ENCODE measurements at regions not wholly inside any gene's neighbourhood (a gene's known extent, or its start where the extent isn't known, plus 50 kb on each side); places are given as distances from the start of the nearest gene placed in this dataset.

DNA sequence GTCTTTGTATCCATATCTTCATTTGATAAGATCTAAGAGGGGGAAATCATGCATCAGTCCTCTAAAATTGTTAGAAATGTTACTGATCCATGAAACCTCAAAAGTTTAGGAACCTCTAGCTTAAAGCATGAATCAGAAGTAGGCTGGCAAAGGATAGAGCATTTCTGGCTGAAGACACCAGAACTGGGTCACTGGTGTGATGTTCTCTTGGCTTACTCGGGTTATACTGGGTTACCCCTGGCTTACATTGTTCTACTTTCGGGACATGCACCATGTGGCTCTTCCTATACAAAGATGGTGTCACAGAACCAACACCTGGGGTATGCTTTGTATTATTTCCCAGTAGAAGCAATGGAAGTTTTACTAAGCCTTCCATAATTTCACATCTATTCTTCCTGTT, 83.2 kb upstream of the TNP1 start:
- H3K9me2 ChIP-seq (ENCODE audit: insufficient read depth): no peaks in the 10 kb centered on the region

GRCh38 chr2:216942465-216942864, 82.6 kb upstream of the TNP1 start:
- ChIA-PET POLR2A (ENCODE audit: unreplicated experiment) (no interaction called here), CTCF (no interaction called here)
- Histone ChIP-seq H3K9me3 (ENCODE audit: insufficient read depth, low read depth) (no peaks in the 10 kb centered on the region), H3K27ac (no peak overlapping the region), H3K36me3 (ENCODE audit: low read depth) (no peaks in the 10 kb centered on the region), H3K79me2 (ENCODE audit: low read depth) (no peaks in the 10 kb centered on the region), H3F3A (ENCODE audit: insufficient read depth, low read depth) (no peaks in the 10 kb centered on the region), H3K9me2 (ENCODE audit: insufficient read depth) (no peaks in the 10 kb centered on the region), H2AFZ (no peak overlapping the region), H3K4me1 (replicated peaks; ENCODE audit: insufficient read depth) (no peaks in the 10 kb centered on the region), H4K20me1 (ENCODE audit: insufficient read depth) (no peaks in the 10 kb centered on the region), H3K4me2 (no peak overlapping the region), H3K4me3 (no peak overlapping the region), H3K27me3 (ENCODE audit: insufficient read depth, low read depth) (no peaks in the 10 kb centered on the region)
- TF ChIP-seq EZH2 (IDR thresholded peaks at IDR 0.05; ENCODE audit: low read depth): no peak
- TF ChIP-seq, protein P1, sequence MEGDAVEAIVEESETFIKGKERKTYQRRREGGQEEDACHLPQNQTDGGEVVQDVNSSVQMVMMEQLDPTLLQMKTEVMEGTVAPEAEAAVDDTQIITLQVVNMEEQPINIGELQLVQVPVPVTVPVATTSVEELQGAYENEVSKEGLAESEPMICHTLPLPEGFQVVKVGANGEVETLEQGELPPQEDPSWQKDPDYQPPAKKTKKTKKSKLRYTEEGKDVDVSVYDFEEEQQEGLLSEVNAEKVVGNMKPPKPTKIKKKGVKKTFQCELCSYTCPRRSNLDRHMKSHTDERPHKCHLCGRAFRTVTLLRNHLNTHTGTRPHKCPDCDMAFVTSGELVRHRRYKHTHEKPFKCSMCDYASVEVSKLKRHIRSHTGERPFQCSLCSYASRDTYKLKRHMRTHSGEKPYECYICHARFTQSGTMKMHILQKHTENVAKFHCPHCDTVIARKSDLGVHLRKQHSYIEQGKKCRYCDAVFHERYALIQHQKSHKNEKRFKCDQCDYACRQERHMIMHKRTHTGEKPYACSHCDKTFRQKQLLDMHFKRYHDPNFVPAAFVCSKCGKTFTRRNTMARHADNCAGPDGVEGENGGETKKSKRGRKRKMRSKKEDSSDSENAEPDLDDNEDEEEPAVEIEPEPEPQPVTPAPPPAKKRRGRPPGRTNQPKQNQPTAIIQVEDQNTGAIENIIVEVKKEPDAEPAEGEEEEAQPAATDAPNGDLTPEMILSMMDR (conservative IDR thresholded peaks at IDR 0.05): no peak
- DNase-seq: no peak
- BruUV-seq (replicated peaks): no TSS peak
- intact Hi-C loops (cut with micrococcal nuclease; ENCODE audit: unreplicated experiment): no loop called here

More for the DNA sequence above, 83.2 kb upstream of the TNP1 start:
- BruUV-seq (replicated peaks): no TSS peak
- H3K9me3 ChIP-seq (ENCODE audit: insufficient read depth, low read depth): no peaks in the 10 kb centered on the region
- no peak overlapping the region for H3K27ac ChIP-seq
- H3K4me1 ChIP-seq (replicated peaks; ENCODE audit: insufficient read depth): no peaks in the 10 kb centered on the region
- H2AFZ ChIP-seq: no peak overlapping the region
- no peaks in the 10 kb centered on the region for H3K27me3 ChIP-seq (ENCODE audit: insufficient read depth, low read depth)
- intact Hi-C loops (cut with micrococcal nuclease; ENCODE audit: unreplicated experiment): no loop called here
- no peak overlapping the region for H3K4me2 ChIP-seq
- TF ChIP-seq, protein P1 (conservative IDR thresholded peaks at IDR 0.05): no peak
- no peak for TF ChIP-seq EZH2 (IDR thresholded peaks at IDR 0.05; ENCODE audit: low read depth)
- H3K4me3 ChIP-seq: no peak overlapping the region
- POLR2A ChIA-PET (ENCODE audit: unreplicated experiment): no interaction called here
- H4K20me1 ChIP-seq (ENCODE audit: insufficient read depth): no peaks in the 10 kb centered on the region
- CTCF ChIA-PET: no interaction called here
- no peaks in the 10 kb centered on the region for H3K36me3 ChIP-seq (ENCODE audit: low read depth)
- H3K79me2 ChIP-seq (ENCODE audit: low read depth): no peaks in the 10 kb centered on the region
- DNase-seq: no peak
- H3F3A ChIP-seq (ENCODE audit: insufficient read depth, low read depth): no peaks in the 10 kb centered on the region

- Histone ChIP-seq H2AFZ (no peak overlapping the region), H3F3A (ENCODE audit: insufficient read depth, low read depth) (no peaks in the 10 kb centered on the region), H3K9me2 (ENCODE audit: insufficient read depth) (no peaks in the 10 kb centered on the region), H3K9me3 (ENCODE audit: insufficient read depth, low read depth) (no peaks in the 10 kb centered on the region), H3K4me3 (no peak overlapping the region), H3K27me3 (ENCODE audit: insufficient read depth, low read depth) (no peaks in the 10 kb centered on the region), H3K36me3 (ENCODE audit: low read depth) (no peaks in the 10 kb centered on the region), H3K27ac (no peak overlapping the region), H3K4me1 (replicated peaks; ENCODE audit: insufficient read depth) (no peaks in the 10 kb centered on the region), H4K20me1 (ENCODE audit: insufficient read depth) (no peaks in the 10 kb centered on the region), H3K4me2 (no peak overlapping the region), H3K79me2 (ENCODE audit: low read depth) (no peaks in the 10 kb centered on the region)
- TF ChIP-seq, protein P1 (conservative IDR thresholded peaks at IDR 0.05): no peak
- no peak for TF ChIP-seq EZH2 (IDR thresholded peaks at IDR 0.05; ENCODE audit: low read depth)
- ChIA-PET CTCF (no interaction called here), POLR2A (ENCODE audit: unreplicated experiment) (no interaction called here)
- intact Hi-C loops (cut with micrococcal nuclease; ENCODE audit: unreplicated experiment): no loop called here
- no peak for DNase-seq
- BruUV-seq (replicated peaks): no TSS peak
These were observed 82.2 kb upstream of the TNP1 start for GRCh38 chr2:216942016-216942415.

Data from PC-9 (cell line).